HuH-7 (cell line): ENCODE measurements at regions not wholly inside any gene's neighbourhood (a gene's known extent, or its start where the extent isn't known, plus 50 kb on each side); places are given as distances from the start of the nearest gene placed in this dataset.
"Not testable (repeated sequence)": the region's sequence is repeated elsewhere in the genome, so short reads cannot be mapped to it uniquely, and the experiment has no call there.

Experiments used
- DNase-seq: peaks from one replicate; pipeline ENCODE4 v3.0.0; 2011; ENCODE audit warnings: low spot score

DNA sequence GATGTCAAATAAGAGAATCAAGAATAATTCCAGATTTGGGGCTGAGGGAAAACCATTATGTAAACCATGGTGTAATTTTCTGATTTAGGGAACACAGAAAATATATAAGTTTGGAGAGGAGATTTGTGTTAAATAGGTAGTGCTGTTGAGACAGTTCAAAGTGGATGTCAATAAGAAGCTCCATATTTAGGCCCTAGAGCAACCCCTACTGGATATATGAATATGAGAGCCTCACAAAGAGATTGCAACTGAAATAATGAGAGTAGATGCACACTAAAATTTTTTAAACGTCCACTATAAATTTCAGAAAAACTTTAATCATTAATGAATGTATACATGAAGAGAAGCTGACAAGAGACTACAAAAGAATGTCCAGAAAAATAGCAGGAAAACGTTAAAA is 1447.8 kb upstream of the PRMT6 start:
- peak; percentile 12 for DNase-seq

DNA sequence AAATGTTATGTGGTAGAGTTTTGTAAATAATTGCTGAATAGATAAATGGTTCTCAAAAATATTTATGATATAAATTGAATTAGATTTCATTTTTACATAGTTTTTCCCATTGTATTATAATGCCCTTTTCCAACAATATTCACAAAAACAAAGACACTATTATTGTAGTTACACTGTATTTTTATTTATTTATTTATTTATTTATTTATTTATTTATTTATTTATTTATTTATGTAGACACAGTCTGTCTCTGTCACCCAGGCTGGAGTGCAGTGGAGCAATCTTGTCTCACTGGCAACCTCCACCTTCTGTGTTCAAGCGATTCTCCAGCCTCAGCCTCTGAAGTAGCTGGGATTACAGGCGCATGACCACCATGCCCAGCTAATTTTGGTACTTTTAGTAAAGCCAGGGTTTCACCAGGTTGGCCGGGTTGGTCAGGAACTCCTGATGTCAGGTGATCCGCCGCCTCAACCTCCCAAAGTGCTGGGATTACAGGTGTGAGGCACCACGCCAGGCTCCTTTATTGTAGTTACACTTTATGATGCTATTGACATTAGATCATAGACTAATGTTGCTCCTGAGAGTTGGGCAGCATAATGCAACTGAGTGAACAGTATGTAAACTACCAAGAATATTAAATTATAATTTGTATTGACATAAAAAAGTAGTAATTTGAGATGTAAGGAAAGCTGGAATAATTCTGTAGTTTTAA is 1430.0 kb upstream of the PRMT6 start:
- no peak for DNase-seq

DNA sequence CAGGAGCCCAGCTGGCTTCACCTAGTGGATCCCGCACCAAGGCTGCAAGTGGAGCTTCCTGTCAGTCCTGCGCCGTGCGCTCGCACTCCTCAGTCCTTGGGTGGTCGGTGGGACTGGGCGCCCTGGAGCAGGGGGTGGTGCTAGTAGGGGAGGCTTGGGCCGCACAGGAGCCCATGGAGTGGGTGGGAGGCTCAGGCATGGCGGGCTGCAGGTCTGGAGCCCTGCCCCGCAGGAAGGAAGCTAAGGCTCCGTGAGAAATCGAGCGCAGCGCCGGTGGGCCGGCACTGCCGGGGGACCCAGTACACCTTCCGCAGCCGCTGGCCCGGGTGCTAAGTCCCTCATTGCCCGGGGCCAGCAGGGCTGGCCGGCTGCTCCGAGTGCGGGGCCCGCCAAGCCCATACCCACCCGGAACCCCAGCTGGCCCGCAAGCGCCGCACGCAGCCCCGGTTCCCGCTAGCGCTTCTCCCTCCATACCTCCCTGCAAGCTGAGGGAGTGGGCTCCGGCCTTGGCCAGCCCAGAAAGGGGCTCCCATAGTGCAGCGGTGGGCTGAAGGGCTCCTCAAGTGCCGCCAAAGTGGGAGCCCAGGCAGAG is 1425.2 kb upstream of the PRMT6 start:
- DNase-seq = not testable (repeated sequence)

DNA sequence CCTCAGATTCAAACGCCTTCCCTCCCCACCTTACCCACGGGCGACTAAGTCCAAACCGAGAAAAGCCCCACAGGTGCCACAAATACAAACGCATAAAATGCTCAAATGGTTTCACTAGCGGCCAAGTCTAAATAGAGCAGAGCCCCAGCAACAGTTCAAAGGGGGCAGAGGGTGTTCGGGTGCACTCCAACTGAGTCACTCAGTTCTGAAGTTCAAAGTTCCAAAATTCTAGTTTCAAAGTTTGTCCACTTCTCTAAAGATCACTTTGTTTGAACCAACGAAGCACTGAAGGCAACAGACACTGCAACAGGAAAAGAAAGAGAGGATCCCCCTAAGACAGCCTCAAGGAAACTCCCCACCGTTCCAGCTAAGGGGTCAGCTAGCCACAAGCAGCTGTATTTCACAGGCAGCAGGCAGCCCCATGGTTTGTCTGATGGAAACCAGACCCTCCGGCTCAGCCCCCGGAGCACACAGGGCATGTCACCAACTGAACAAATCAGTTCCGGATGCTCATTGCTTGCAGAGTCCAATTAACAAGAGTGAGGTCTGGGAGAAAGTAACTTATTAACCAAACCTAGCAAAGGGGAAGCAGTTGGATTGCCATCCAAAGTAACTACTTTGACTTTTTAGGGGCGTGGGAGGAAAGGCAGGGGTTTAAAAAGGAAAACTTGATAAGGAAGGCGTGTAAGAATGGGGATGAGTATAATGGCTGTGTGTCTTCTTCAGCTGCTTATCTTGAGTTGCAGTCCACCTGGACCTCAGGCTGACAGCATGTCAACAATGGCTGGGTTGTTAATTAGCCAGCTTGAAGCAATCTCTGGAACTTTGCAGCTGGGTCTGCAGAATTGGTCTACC is 1423.9 kb upstream of the PRMT6 start:
- DNase-seq = peak; percentile 52

DNA sequence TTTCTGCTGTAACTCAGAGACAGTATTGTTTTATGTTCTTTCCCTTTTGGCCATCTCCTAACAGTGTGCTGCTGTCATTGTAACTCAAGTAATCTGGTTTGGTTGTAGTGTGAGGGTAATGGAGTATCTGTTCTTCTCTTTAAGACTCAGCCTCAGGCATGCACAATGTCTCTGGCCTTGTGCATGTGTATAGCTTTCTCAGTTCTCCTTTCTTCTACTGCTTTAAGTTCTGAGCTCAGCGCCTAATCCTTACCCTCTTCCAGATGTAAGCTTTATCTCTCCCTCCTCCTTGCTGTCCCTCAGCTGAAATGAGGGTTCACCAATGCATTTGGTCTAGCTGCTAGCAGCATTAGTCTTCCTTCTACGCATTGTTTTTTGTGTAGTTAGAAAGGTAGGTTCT is 1420.4 kb upstream of the PRMT6 start:
- no peak for DNase-seq

DNA sequence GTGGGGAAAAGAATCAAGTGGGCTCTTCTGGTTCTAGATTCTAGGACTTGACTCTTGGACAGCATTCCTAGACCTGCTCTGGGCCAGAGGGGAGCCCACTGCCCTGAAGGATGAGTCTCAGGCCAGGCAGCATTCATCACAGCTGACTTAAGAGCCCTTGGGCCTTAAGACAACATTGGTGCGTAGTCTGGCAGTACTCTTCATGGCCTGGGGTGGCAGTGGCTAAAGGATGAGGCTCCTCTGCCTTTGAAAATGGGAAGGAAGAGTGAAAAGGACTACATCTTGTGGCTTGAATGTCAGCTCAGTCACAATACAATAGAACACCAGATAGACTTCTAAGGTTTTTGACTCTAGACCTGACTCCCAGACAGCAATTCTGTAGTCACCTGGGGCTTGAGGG is 1415.1 kb upstream of the PRMT6 start:
- DNase-seq = no peak

DNA sequence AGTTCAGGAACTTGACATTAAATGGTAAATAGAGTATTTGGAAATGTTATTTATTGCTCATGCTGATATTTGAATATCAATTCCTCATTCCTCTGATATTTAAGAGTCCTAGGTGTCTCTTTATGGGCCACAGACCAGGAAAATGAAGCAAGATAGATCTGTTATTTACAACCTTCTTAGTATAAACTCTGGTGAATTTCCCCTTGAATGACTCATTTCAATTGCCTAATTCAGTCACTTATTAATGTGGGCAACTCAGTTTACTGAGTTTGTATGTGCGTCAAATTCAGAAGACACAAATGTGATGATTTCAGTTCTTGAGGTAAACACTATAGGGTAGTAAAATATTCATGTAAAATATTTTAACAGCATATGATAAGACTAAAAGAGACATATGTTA is 1404.4 kb upstream of the PRMT6 start:
- no peak for DNase-seq

DNA sequence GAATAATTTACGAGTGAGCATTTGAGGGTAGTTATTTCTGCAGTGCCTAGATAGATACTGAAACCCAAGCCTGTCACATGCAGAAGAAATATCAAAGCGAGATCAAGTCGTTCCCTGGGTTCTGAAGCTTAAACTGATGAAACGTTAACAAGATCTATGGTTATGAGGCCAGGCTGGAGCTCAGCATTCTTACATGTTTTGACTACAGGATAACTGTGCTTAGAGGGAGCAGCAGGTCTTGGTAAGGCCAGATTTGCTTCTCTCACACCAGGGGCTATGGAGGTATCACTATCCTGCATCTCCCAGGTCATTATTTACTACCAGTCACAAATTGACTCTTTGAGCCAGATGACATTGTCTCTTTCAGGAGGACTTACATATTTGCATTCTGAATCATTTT is 1401.4 kb upstream of the PRMT6 start:
- no peak for DNase-seq

DNA sequence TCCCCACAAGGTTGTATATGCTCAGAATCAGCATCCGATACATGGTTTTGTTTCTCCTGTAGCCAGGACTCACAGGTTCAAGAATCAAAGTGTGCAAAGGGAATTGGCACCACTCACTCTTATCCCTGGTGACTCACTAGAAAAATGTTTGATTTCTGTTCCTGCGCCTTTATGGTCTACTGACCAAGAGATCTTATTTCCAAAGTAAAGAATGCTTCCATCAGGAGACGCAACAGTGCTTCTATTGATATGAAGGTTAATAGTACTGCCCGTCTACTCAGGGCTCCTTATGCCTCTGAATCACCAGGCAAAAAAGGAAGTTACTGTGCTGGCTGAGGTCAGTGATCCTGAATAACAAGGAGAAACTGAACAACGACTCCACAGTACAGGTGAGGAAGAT is 1392.0 kb upstream of the PRMT6 start:
- no peak for DNase-seq

DNA sequence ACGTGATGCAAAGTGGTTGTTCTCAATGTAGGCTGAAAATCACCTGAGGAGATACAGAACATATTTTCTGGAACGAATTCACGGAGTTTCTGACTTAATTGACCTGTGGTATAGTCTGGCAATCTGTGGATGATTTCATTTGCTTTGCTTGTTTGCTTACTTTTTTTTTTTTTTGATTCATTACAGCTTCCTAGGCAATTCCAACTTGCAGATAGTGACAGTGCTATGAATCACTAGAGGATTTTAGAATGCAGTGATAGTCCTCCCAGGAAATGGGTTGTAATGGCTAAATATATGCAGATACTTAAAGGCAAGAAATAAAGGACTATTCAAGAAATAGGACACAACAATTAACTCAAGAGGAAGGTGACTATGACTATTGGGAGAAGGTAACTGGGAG is 1378.1 kb upstream of the PRMT6 start:
- DNase-seq = no peak

DNA sequence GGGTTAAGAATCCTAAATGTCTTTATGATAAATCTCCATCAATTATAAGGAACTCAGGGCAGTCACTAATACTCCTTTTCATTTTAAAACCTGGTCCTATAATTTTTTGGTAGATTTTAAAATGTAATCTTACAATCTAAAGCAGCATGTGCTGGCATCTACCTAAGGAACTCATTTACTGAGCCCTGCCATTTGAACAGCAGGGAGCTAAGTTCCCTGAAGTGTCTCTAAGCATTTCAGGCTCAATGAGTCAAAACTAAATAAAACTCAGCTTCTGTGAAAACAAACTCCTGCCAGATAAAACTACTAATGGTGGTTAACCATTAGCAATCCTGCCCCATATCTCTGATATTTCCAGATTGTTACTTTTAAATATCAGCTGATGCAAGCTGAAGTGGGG is 1371.8 kb upstream of the PRMT6 start:
- no peak for DNase-seq

DNA sequence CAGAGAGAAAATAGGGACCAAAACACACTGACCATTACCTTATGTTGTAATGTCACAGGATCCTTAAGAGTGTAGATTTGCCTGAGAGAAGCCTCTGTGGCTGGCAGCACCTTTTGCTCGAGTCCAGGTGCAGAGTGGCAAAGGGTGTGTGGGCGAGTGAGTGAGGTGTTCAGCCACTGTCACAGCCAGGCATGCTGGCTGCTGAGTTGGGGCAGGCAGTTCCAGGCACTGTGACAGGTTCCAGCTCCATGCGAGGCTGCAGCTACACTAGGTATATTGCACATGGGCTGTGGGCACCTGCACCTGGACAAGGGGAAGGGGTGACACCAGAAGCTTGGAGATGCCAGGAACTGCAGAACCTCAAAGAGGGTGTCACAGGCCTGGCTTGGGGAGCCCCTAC is 1370.4 kb upstream of the PRMT6 start:
- DNase-seq = no peak

DNA sequence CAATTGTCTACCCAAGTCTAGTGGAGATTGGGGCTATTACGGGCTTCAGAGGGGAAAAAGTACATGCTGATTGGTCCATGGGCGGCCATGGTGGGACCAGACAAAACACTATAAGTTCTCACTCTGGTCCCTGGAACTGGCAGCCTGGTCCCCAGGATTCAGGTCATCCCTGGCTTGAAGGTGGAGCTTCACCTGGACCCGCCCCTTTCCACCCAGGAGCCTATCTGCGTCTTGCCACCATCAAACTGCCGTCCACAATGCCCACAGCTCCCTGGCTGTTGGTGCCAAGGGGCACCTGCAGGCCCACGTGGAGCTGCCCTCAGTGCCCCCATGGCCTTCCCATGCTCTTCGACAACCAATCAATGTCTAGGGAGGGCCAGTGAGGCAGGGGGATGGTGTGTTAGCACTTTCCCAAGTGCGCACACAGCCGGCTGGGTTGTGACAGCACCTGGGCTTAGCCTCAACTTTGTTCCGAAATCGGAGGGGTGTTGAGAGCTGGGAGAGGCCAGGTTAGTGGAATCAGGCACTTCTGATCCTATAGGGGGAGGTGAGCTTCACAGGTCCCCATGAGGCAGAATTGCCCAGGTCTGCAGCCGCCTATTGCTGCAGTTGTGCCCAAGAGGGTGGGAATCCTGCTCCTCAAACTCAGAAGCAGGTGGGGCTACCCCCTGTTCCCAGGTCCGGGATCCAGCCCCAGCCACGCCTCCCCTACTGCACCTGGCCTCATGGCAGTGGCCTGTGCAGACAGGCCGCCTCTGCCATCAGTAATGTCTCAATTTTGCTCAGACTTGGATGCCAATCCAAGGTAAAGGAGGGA is 1369.4 kb upstream of the PRMT6 start:
- no peak for DNase-seq

DNA sequence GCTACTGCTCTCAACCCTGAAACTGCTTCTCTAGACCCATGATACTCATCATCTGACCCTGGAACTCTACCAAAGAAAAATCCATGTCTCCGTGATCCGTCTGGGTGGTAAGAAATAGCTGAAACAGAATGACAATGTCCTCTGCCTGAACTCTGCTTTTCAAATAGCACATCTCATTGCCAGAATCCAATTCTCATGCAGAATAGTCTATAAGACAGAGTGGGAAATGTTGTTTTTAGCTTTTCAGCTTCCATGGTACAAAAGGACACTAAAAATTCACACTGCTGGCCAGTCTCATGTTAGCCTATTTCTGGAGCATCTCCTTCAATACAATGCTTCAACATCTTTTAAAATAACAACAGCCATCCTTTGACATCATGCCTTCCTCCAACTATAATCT is 1355.8 kb upstream of the PRMT6 start:
- no peak for DNase-seq

DNA sequence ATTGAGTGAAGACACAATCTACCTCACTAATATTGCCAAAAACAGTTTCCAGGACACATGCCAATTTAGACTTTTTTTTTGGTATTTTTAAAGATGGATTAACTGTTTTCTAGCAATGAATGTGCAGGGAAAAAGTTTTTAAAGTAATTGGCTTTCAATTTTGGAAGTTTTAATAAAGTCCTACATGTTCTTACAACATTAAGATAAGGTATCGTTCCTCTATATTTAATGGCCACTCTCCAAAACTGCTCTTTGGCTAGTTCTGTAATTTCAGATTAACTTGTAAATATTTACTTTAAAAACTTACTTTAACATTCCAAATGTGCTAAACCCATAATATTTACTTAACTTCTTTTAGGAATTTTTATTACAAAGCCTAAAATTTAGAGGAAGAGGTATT is 1332.2 kb upstream of the PRMT6 start:
- no peak for DNase-seq

DNA sequence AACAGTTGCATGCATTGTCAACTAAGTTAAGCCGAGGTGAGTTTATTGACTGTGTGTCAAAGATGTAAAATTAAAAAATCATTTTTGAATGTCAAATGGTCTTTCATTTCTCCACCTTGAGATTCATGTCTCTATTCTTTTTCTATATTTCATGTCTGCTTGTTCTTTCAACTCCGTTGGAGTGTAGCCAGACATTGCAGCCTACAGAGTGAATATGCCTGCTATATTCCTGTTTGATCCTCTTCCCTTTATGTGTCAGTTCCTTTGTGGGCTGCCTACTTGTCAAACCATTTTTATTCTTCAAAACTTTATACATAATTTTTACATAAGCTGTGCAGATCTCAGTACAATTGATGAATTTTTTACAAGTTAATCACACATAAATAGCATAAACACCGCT is 1325.8 kb upstream of the PRMT6 start:
- no peak for DNase-seq

DNA sequence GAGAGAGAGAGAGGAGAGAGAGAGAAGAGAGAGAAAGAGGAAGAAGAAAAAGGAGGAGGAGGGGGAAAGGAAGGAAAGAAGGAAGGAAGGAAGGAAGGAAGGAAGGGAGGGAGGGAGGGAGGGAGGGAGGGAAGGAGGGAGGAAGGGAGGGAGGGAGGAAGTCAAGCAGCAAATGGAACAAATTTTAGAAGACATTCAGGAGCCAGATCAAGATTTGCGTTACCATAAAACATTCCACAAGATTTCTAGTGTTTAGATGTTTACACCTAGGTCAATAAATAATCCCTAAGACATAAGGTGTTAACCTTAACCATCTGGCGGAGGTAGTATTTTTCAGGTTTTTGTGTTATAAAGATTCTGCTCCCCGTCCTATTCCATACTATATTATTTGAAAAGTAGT is 1320.1 kb upstream of the PRMT6 start:
- DNase-seq = no peak

DNA sequence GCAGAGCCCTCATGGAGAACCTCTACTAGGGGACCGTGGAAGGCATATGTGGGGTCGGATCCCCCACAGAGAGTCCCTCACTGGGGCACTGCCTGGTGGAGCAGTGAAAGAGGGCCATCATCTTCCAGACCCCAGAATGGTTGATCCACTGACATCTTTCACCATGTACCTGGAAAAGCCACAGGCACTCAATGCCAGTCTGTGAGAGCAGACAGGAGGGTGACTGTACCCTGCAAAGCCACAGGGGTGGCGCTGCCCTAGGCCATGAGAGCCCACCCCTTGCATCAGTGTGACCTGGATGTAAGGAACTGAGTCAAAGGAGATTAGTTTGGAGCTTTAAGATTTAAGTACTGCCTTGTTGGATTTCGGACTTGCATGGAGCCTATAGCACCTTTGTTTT is 1276.7 kb upstream of the PRMT6 start:
- no peak for DNase-seq

DNA sequence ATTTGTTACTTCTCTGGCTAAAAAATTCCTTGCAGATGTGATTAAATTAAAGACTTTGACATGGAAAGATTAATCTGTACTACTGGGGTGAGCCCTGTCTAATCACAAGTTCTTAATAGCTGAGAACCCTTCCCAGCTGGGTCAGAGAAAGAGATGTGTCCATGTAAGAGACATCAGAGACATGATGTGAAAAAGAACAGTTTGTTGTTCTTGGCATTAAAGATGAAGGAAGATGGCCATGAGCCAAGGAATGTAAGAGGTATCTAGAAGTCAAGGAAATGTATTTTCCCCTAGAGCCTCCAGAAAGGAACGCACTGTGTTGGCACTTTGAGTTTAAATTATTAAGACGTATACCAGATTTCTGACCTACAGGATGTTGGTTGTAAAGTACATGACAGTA is 1271.5 kb upstream of the PRMT6 start:
- no peak for DNase-seq

DNA sequence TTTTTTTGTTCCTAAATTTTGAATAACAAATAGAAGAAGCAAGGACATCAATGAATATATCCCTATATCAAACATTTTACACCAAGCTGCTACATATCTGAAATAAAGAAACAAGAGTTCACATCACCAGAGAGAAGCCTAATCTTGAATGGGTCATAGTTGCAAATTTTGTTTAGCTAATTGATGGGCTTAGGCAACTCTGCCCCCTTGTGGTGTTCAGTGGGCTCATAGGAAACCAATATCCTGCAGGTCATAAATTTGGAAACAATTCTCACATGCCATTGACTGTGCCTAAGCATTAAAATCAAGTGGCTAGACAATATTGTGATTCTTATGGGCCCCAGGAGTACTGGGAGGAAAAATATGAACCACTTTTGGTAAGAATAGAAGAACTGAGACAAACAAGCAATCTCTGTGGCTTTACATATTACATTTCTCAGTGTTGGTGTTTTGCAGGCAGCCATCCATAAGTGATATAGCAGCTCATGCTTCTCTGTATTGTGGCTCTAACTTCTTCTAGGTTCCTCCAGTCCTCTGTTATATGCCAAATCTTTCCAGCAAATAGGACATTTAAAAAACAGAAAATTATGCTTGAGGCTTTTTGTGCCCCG is 1262.8 kb upstream of the PRMT6 start:
- peak; percentile 40 for DNase-seq

DNA sequence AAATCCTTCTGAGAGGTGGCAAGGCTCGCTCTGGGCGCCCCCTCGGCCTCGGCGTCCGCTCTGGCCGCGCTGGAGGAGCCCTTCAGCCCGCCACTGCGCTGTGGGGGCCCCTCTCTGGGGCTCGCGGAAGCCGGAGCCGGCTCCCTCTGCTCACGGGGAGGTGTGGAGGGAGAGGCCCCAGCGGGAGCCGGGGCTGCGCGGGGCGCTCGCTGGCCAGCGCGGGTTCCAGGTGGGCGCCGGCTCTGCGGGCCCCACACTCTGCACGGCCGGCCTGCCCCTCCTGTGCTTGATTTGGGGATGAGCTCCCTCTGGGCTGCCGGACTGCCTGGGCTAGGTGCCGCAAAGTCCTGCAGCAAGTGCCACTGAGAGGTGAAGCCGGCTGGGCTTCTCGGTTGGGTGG is 1260.7 kb upstream of the PRMT6 start:
- no peak for DNase-seq

DNA sequence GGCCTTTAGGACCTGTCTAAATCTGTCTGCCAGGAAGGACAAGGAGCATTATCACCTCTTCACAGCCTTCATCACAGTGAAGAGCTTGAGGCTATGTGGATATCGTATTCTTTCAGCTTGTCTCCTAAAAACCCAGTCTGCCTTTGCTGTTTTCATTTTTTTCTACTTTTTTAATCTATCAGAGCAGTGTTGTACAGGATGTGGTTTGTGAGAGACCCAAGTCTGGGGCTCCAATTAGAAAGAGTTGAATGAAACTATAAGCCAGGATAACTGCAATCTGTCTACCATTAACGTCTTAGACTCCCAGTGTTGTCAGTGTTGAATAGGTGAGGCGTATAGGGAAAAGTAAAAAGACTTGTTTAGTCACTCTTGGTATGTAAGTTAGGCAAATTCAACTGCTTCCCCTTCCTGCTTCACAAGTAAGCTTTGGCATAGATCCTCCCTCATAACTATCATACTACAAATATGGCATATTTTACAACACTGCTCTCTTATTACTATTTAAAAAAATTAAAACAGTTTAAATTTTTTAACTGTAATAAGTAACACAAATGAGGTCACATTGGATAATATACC is 1225.8 kb upstream of the PRMT6 start:
- no peak for DNase-seq
